Nephron progenitor cell (in vitro differentiated cells): ENCODE measurements at regions not wholly inside any gene's neighbourhood (a gene's known extent, or its start where the extent isn't known, plus 50 kb on each side); places are given as distances from the start of the nearest gene placed in this dataset.

Source experiments
- DNase-seq: peaks from one replicate; pipeline ENCODE4 v3.0.0; 2021
- H3K27ac Mint-ChIP-seq: 2 replicates; pipeline ENCODE4 v1.8.0; 2021; ENCODE audit warnings: mild to moderate bottlenecking, moderate library complexity, mixed read lengths
- H3K27me3 Mint-ChIP-seq: 2 replicates; pipeline ENCODE4 v1.8.0; 2021; ENCODE audit warnings: mild to moderate bottlenecking, low read depth, mixed read lengths; ENCODE audit not compliant: poor library complexity
- H3K36me3 Mint-ChIP-seq: 2 replicates; pipeline ENCODE4 v1.8.0; 2021; ENCODE audit warnings: low read depth, mixed read lengths
- H3K4me1 Mint-ChIP-seq: 2 replicates; pipeline ENCODE4 v1.8.0; 2021; ENCODE audit warnings: mixed read lengths
- H3K4me3 Mint-ChIP-seq: 2 replicates; pipeline ENCODE4 v1.8.0; 2021; ENCODE audit warnings: mild to moderate bottlenecking, moderate library complexity, mixed read lengths
- H3K9me3 Mint-ChIP-seq: 2 replicates; pipeline ENCODE4 v1.8.0; 2021; ENCODE audit warnings: mild to moderate bottlenecking, moderate library complexity, mixed read lengths
- TF ChIP-seq, protein P1 (sequence below): fragments of 200-600 bp; sonication (generic); IDR thresholded peaks from 2 replicates; pipeline ENCODE4 v1.5.0; 2021; ENCODE audit warnings: antibody characterized with exemption

DNA sequence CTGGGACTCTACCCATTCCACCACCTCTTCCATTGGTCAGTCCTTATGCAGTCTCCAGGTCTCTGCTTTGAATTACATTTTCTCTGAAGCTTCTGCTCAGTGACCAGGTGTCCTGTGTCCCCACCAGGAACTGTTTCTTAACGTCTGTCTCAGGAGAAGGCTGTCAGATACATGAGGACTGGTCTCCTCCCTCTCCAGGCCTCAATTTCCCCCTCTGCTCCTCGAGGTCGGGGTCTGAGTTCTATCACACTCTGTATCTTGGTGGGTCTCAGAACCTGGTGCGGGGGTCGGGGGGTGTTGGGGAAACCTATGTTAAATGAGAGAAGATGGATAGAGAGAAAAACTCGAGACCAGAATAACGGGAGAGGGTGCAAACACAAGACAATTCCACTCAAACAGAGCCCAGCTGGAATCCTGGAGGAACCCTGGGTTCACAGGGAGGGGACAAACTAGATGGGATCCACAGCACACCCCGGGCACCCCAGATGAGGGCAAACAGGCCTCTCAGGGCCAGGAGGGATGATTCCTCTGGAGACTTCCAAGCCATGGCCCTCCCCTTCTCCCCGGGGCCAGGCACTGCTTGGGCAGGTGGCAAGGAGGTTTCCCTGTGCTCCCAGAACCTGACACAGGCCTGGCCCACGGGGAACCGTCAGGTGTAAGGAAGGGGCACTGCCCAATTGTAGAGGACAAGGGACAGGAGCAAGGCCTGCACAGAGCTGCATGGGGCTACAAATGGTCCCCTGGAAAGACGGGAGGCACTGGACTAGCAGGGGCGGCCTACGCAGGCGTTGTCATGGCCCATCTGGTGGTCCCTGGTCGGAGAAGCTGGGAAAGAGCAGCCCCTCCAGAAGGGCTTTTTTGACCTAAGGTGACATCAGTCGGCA is 313.2 kb upstream of the DIO3 start:
- no peak overlapping the region for H3K27ac Mint-ChIP-seq
- H3K36me3 Mint-ChIP-seq = no peaks in the 10 kb centered on the region
- H3K4me3 Mint-ChIP-seq = no peak overlapping the region
- DNase-seq = no peak
- H3K4me1 Mint-ChIP-seq = no peaks in the 10 kb centered on the region
- H3K9me3 Mint-ChIP-seq = no peaks in the 10 kb centered on the region
- TF ChIP-seq, protein P1, sequence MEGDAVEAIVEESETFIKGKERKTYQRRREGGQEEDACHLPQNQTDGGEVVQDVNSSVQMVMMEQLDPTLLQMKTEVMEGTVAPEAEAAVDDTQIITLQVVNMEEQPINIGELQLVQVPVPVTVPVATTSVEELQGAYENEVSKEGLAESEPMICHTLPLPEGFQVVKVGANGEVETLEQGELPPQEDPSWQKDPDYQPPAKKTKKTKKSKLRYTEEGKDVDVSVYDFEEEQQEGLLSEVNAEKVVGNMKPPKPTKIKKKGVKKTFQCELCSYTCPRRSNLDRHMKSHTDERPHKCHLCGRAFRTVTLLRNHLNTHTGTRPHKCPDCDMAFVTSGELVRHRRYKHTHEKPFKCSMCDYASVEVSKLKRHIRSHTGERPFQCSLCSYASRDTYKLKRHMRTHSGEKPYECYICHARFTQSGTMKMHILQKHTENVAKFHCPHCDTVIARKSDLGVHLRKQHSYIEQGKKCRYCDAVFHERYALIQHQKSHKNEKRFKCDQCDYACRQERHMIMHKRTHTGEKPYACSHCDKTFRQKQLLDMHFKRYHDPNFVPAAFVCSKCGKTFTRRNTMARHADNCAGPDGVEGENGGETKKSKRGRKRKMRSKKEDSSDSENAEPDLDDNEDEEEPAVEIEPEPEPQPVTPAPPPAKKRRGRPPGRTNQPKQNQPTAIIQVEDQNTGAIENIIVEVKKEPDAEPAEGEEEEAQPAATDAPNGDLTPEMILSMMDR = no peak
- peaks cover 11% of the 10 kb centered on the region for H3K27me3 Mint-ChIP-seq

DNA sequence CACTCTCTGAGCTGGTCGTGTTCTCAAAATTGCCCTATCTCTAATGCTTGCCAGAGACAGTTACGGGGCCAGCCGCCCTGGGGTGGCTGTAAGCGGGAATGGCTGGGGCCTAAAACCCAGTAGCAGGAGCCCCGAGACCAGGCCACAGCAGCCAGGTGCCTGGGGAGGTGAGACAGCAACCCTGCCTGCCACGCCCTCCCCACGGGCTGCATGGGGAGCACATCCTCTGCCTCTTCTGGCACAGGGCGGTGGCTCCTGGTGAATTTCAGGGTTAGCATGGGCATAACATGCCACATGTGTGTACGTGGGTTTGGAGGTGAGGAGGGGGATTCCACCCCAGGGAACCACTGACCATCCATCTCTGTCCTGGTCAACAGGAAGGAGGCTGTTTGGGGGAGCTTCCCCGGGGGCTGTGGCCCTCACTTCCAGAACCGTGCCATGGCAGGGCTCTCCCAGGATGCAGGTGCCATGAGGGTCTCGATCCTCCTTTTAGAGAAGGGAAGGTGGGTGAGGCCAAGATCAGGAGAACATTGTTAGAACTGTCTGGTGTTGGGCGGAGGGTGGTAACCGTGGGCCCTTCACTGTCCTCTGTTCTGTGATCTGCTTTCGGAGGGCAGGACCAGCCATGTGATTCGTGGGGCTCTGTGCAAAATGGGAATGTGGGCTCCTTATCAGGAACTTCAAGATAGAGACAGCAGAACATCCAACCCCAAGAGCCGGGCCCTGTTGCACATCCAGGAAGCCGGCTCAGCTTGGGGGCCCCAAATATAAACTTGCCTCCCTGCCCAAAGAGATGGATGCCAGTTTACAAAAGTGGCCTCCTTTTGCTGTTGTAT is 312.2 kb upstream of the DIO3 start:
- Mint-ChIP-seq H3K27me3 (peaks cover 4% of the 10 kb centered on the region), H3K27ac (no peak overlapping the region), H3K9me3 (no peaks in the 10 kb centered on the region), H3K4me3 (no peak overlapping the region), H3K36me3 (no peaks in the 10 kb centered on the region), H3K4me1 (no peaks in the 10 kb centered on the region)
- TF ChIP-seq, protein P1 = no peak
- no peak for DNase-seq

DNA sequence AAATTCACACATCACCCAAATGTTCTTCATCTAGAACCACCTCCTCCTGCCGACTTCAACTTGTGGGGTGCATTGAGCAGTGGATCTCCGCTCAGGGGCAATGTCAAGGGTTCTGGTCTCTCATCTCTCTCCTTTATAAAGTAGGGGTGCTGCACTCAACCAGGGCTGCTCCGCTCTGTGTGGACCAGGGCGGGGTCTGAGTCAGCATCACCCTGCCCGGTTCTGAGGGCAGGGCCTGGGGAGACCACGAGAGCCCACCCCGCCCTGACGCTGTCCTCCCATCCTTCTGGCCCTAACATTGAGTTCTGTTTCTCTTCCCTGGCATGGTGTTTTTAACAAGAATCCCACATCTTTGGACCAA is 311.6 kb upstream of the DIO3 start:
- DNase-seq = no peak
- peaks cover 7% of the 10 kb centered on the region for H3K27me3 Mint-ChIP-seq
- no peaks in the 10 kb centered on the region for H3K4me1 Mint-ChIP-seq
- TF ChIP-seq, protein P1 = no peak
- no peak overlapping the region for H3K4me3 Mint-ChIP-seq
- H3K9me3 Mint-ChIP-seq = no peaks in the 10 kb centered on the region
- H3K36me3 Mint-ChIP-seq = no peaks in the 10 kb centered on the region
- no peak overlapping the region for H3K27ac Mint-ChIP-seq

DNA sequence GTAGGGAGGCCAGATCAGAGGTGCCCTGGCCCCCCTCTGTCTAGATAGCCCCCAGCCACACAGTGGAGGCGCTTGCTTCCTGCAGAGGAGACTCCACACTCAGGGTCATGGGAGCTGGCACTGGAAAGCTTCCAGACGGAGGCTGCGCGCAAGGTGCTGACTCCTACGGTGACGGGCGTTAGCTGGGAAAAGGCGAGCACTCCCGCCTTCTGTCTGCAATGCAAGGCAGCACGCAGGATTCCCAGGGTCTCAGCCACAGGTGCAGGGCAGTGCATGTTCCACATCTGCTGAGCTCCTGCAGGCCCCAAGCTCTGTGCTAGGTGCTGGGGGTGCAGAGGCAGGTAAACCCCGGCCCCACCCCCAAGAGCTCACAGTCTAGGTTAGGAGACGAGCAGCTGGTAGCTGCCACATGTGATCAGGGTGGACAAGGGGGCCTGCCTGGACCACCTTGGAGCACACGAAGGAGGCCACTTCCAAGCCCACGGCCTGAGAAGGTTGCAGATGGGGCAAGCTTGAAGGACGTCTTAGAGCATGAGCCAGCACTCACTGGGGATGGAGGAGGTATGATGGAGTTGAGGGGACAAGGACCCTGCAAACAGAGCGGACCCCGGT is 310.9 kb upstream of the DIO3 start:
- Mint-ChIP-seq H3K4me1 (no peaks in the 10 kb centered on the region), H3K27me3 (peaks cover 7% of the 10 kb centered on the region), H3K9me3 (no peaks in the 10 kb centered on the region), H3K36me3 (no peaks in the 10 kb centered on the region), H3K4me3 (no peak overlapping the region), H3K27ac (no peak overlapping the region)
- no peak for DNase-seq
- TF ChIP-seq, protein P1 = no peak

DNA sequence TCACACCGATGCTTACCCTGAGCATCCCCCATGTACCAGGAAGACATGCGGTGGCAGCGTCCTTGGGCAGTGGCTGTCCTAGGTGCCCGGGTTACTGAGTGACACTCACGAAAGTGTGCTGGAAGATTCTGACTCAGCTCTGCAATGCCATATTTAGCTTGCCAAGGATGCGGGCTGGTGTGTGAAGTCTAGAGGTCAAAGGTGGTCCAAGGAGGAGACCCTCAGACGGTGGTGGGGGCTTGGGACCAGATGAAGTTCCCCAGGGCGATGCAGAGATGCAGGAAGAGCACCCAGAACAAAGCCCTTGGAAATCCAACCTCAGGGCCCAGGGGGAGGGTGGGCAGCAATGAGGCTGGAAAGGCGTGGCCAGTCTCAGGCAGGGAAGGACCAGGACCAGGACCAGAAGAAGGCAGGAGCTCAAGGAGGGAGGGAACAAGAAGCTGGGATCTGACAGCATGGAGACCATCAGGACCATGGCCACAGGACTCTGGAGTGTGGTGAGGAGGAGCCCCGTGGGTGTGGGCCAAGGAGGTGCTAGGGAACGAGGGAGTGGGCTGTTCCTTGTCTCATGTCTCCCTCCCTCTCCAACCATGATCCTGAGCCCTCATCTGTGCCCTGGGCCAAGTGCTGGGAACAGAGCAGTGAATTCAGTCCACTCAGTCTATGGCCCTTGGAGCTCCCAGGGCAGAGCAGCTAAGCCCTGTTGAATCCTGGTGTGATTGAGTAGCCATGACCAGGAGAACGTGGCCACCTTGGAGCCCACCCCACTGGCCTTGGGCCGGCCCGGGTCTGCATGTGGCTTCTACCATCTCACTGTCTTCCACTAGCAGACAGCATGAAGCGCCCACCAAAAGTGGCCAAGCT is 310.1 kb upstream of the DIO3 start:
- no peak overlapping the region for H3K27ac Mint-ChIP-seq
- no peaks in the 10 kb centered on the region for H3K36me3 Mint-ChIP-seq
- no peaks in the 10 kb centered on the region for H3K4me1 Mint-ChIP-seq
- peaks cover 7% of the 10 kb centered on the region for H3K27me3 Mint-ChIP-seq
- no peaks in the 10 kb centered on the region for H3K9me3 Mint-ChIP-seq
- DNase-seq = no peak
- TF ChIP-seq, protein P1 = no peak
- no peak overlapping the region for H3K4me3 Mint-ChIP-seq
